Fibroblast of lung (primary cell): ENCODE measurements at regions not wholly inside any gene's neighbourhood (a gene's known extent, or its start where the extent isn't known, plus 50 kb on each side); places are given as distances from the start of the nearest gene placed in this dataset.

Experiments
- DNase-seq, 2 donors: peaks; one replicate each; pipeline versions ENCODE4 v3.0.0 to v3.0.0-alpha.2; 2010; ENCODE audit warnings: low read depth in 2 of 2
- H2AFZ ChIP-seq: 2 replicates; pipeline ENCODE4 v1.5.1; 2012; ENCODE audit warnings: low read length, control low read depth, inconsistent platforms
- H3K27ac ChIP-seq: 2 replicates; pipeline ENCODE4 v1.5.1; 2011; ENCODE audit warnings: low read length, control low read depth; ENCODE audit not compliant: insufficient read depth
- H3K27me3 ChIP-seq: 2 replicates; pipeline ENCODE4 v1.5.1; 2011; ENCODE audit warnings: mild to moderate bottlenecking, low read length; ENCODE audit not compliant: control insufficient read depth, insufficient read depth
- H3K36me3 ChIP-seq: 2 replicates; pipeline ENCODE4 v1.5.1; 2011; ENCODE audit warnings: low read length; ENCODE audit not compliant: control insufficient read depth, insufficient read depth
- H3K4me1 ChIP-seq: 2 replicates; pipeline ENCODE4 v1.5.1; 2011; ENCODE audit warnings: low read length; ENCODE audit not compliant: control insufficient read depth, insufficient read depth; ENCODE audit errors: extremely low read depth
- H3K4me2 ChIP-seq: 2 replicates; pipeline ENCODE4 v1.5.1; 2011; ENCODE audit warnings: low read length, control low read depth; ENCODE audit not compliant: insufficient read depth; ENCODE audit errors: extremely low read depth
- H3K4me3 ChIP-seq, 4 experiments: fragments of 200-600 bp in 1 of 4; sonication (generic) in 1 of 4; replicated peaks in 1 of 4; 2 replicates each; pipeline ENCODE4 v1.5.1; 2011 to 2016; ENCODE audit warnings: low read length in 4 of 4, low read depth in 3 of 4, mild to moderate bottlenecking in 3 of 4, control low read depth in 2 of 4, inconsistent platforms in 1 of 4, mixed read lengths in 1 of 4; ENCODE audit not compliant: insufficient read depth in 1 of 4; ENCODE audit errors: control extremely low read depth in 1 of 4
- H3K79me2 ChIP-seq: 2 replicates; pipeline ENCODE4 v1.5.1; 2012; ENCODE audit warnings: mild to moderate bottlenecking, low read length, inconsistent platforms; ENCODE audit not compliant: control insufficient read depth, insufficient read depth
- H3K9ac ChIP-seq: 2 replicates; pipeline ENCODE4 v1.5.1; 2011; ENCODE audit warnings: mild to moderate bottlenecking, low read length, control low read depth; ENCODE audit not compliant: insufficient read depth
- H3K9me3 ChIP-seq: 2 replicates; pipeline ENCODE4 v1.5.1; 2012; ENCODE audit warnings: low read depth, low read length; ENCODE audit not compliant: control insufficient read depth, insufficient read depth
- H4K20me1 ChIP-seq: 2 replicates; pipeline ENCODE4 v1.5.1; 2011; ENCODE audit warnings: low read length; ENCODE audit not compliant: control insufficient read depth, insufficient read depth; ENCODE audit errors: extremely low read depth
- CTCF ChIP-seq, 2 donors: IDR thresholded peaks in 1 of 2; conservative IDR thresholded peaks in 1 of 2; 1 replicate in 1 of 2; 2 replicates in 1 of 2; pipeline ENCODE4 v1.5.1; 2011 to 2012; ENCODE audit warnings: low read length in 2 of 2, control low read depth in 1 of 2, inconsistent platforms in 1 of 2, low read depth in 1 of 2, mild to moderate bottlenecking in 1 of 2
- EZH2 ChIP-seq: IDR thresholded peaks from 2 replicates; pipeline ENCODE4 v1.5.1; 2012; ENCODE audit warnings: low read length, control low read depth, mild to moderate bottlenecking; ENCODE audit errors: missing control alignments

DNA sequence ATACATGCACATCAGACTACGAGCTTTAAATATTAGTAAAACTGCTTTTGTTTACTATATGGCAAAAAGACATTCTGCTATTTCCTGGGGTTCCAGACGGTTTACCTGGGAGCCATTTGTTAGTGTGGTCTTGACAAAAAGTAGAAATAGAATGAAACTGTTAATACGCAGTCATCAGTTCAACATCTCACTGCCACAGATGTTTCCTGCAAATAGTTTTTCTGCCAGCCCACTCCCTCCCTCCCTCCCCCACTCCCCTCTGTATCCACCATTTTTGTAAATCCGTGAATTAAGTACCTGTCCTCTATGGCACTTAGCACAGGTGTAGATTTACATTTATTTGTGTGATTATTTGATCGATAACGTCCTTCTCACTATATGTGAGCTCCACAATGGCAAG is 74.6 kb upstream of the TPK1 start:
- Histone ChIP-seq H3K27ac (no peak overlapping the region), H4K20me1 (no peaks in the 10 kb centered on the region), H3K4me1 (no peaks in the 10 kb centered on the region), H3K9me3 (no peaks in the 10 kb centered on the region), H3K9ac (no peak overlapping the region), H3K36me3 (no peaks in the 10 kb centered on the region), H2AFZ (no peak overlapping the region), H3K4me2 (no peak overlapping the region), H3K79me2 (no peaks in the 10 kb centered on the region), H3K4me3 (no peak overlapping the region), H3K27me3 (no peaks in the 10 kb centered on the region)
- TF ChIP-seq CTCF (conservative IDR thresholded peaks at IDR 0.05 in 1 of 2, IDR thresholded peaks at IDR 0.05 in 1 of 2; ENCODE audit: low read depth in 1 of 2, low read length in 2 of 2) (no peak), EZH2 (no peak)
- no peak for DNase-seq

DNA sequence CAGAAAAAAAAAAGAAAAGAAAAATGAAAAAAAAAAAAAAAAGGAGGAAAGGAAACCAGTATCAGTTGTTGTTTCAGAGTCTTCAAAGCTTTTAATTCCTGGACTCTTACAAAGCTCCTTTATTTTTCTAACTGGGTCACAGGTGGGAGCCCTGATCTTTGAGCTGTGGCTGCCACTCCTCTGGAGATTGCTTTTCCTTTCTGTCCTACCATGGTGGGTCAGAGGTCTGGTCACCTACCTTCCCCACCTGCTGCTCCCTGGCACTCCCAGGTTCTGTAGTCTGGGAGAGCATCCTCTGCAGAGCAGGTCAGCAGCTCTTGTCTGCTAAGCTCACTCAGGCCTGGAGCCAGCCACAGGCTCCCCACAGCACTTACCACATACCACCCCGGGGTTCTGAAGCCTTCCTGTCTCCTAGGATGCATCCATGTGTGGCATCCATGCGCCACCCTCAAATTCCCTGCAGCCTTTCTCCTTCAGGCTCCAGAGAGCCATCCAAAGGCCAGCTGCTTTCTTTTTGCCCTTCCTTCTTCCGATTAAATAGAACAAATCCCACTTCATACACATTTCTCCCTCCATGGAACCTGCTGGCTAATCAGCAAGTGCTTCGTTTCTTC is 73.2 kb upstream of the TPK1 start:
- H3K9me3 ChIP-seq = no peaks in the 10 kb centered on the region
- H2AFZ ChIP-seq = no peak overlapping the region
- no peak for TF ChIP-seq EZH2
- TF ChIP-seq CTCF (conservative IDR thresholded peaks at IDR 0.05 in 1 of 2, IDR thresholded peaks at IDR 0.05 in 1 of 2; ENCODE audit: low read depth in 1 of 2, low read length in 2 of 2) = no peak
- H3K27me3 ChIP-seq = no peaks in the 10 kb centered on the region
- H3K4me1 ChIP-seq = no peaks in the 10 kb centered on the region
- H3K36me3 ChIP-seq = no peaks in the 10 kb centered on the region
- H3K27ac ChIP-seq = no peak overlapping the region
- H3K9ac ChIP-seq = no peak overlapping the region
- H3K4me3 ChIP-seq = no peak overlapping the region
- no peaks in the 10 kb centered on the region for H4K20me1 ChIP-seq
- DNase-seq = no peak
- no peak overlapping the region for H3K4me2 ChIP-seq
- H3K79me2 ChIP-seq = no peaks in the 10 kb centered on the region

- H3K4me3 ChIP-seq = no peak overlapping the region
- H2AFZ ChIP-seq = no peak overlapping the region
- DNase-seq = no peak
- H3K4me2 ChIP-seq = no peak overlapping the region
- H3K27me3 ChIP-seq = no peaks in the 10 kb centered on the region
- no peak overlapping the region for H3K9ac ChIP-seq
- TF ChIP-seq CTCF (conservative IDR thresholded peaks at IDR 0.05 in 1 of 2, IDR thresholded peaks at IDR 0.05 in 1 of 2; ENCODE audit: low read depth in 1 of 2, low read length in 2 of 2) = no peak
- TF ChIP-seq EZH2 = no peak
- no peaks in the 10 kb centered on the region for H3K79me2 ChIP-seq
- no peak overlapping the region for H3K27ac ChIP-seq
- no peaks in the 10 kb centered on the region for H3K9me3 ChIP-seq
- no peaks in the 10 kb centered on the region for H3K36me3 ChIP-seq
- H4K20me1 ChIP-seq = no peaks in the 10 kb centered on the region
- no peaks in the 10 kb centered on the region for H3K4me1 ChIP-seq
Measured at GRCh38 chr7:144908324-144908723, 72.5 kb upstream of the TPK1 start.
